ENCODE measurements at regions not wholly inside any gene's neighbourhood (a gene's known extent, or its start where the extent isn't known, plus 50 kb on each side); places are given as distances from the start of the nearest gene placed in this dataset.

GRCh38 chr3:31225923-31226322 is 306.8 kb upstream of the STT3B start:
- TF ChIP-seq POLR2A (IDR thresholded peaks at IDR 0.05) (no peak), CTCF (IDR thresholded peaks at IDR 0.05) (no peak)

Measured in vagina (tissue), 2 donors.